Neutrophil (primary cell): ENCODE measurements at regions not wholly inside any gene's neighbourhood (a gene's known extent, or its start where the extent isn't known, plus 50 kb on each side); places are given as distances from the start of the nearest gene placed in this dataset.

Experiments used
- H3K27ac ChIP-seq: fragments of 200-600 bp; sonication (generic); 2 replicates; pipeline ENCODE4 v1.5.1; 2016; ENCODE audit warnings: mild to moderate bottlenecking, moderate library complexity
- H3K27me3 ChIP-seq: fragments of 200-600 bp; sonication (generic); 2 replicates; pipeline ENCODE4 v1.6.0; 2016; ENCODE audit warnings: mild to moderate bottlenecking
- H3K36me3 ChIP-seq: fragments of 200-600 bp; sonication (generic); 2 replicates; pipeline ENCODE4 v1.5.1; 2017
- H3K4me1 ChIP-seq, 2 experiments: fragments of 200-600 bp in 1 of 2; sonication (generic) in 1 of 2; 1 replicate in 1 of 2; 2 replicates in 1 of 2; pipeline versions ENCODE4 v1.5.1 to v1.6.1; 2013 to 2016; ENCODE audit warnings: low read depth in 1 of 2, low read length in 1 of 2, mild to moderate bottlenecking in 1 of 2, moderate library complexity in 1 of 2; ENCODE audit not compliant: control insufficient read depth in 1 of 2, insufficient read depth in 1 of 2
- H3K4me3 ChIP-seq, 2 experiments: fragments of 200-600 bp in 1 of 2; sonication (generic) in 1 of 2; 1 replicate in 1 of 2; 2 replicates in 1 of 2; pipeline ENCODE4 v1.5.1; 2013 to 2016; ENCODE audit warnings: low read depth in 1 of 2, low read length in 1 of 2, mild to moderate bottlenecking in 1 of 2, moderate library complexity in 1 of 2
- H3K9me3 ChIP-seq: fragments of 200-600 bp; sonication (generic); 2 replicates; pipeline ENCODE4 v1.5.1; 2016
- CTCF ChIP-seq: fragments of 200-600 bp; sonication (generic); IDR thresholded peaks from 2 replicates; pipeline ENCODE4 v1.5.1; 2016; ENCODE audit warnings: antibody characterized with exemption

- Histone ChIP-seq H3K36me3 (no peaks in the 10 kb centered on the region), H3K27me3 (peaks cover 32% of the 10 kb centered on the region), H3K9me3 (no peaks in the 10 kb centered on the region), H3K4me3 (no peak overlapping the region), H3K27ac (no peak overlapping the region), H3K4me1 (no peaks in the 10 kb centered on the region)
- no peak for TF ChIP-seq CTCF
Measured at GRCh38 chr11:70712471-70712870, 314.1 kb downstream of the CTTN start.

- Histone ChIP-seq H3K36me3 (no peaks in the 10 kb centered on the region), H3K9me3 (no peaks in the 10 kb centered on the region), H3K4me3 (no peak overlapping the region), H3K4me1 (no peaks in the 10 kb centered on the region), H3K27ac (no peak overlapping the region), H3K27me3 (peaks cover 40% of the 10 kb centered on the region)
- TF ChIP-seq CTCF = no peak
Measured at GRCh38 chr11:70713086-70713835, 314.9 kb downstream of the CTTN start.

GRCh38 chr11:70713988-70714665 is 315.8 kb downstream of the CTTN start:
- no peak overlapping the region for H3K27ac ChIP-seq
- no peaks in the 10 kb centered on the region for H3K9me3 ChIP-seq
- peaks cover 42% of the 10 kb centered on the region for H3K27me3 ChIP-seq
- no peak for TF ChIP-seq CTCF
- no peak overlapping the region for H3K4me3 ChIP-seq
- H3K4me1 ChIP-seq = no peaks in the 10 kb centered on the region
- H3K36me3 ChIP-seq = no peaks in the 10 kb centered on the region

GRCh38 chr11:70715166-70715951 is 317.0 kb downstream of the CTTN start:
- Histone ChIP-seq H3K27me3 (peaks cover 41% of the 10 kb centered on the region), H3K9me3 (no peaks in the 10 kb centered on the region), H3K27ac (no peak overlapping the region), H3K4me3 (no peak overlapping the region), H3K36me3 (no peaks in the 10 kb centered on the region), H3K4me1 (no peaks in the 10 kb centered on the region)
- TF ChIP-seq CTCF = no peak

- no peak for TF ChIP-seq CTCF
- H3K27ac ChIP-seq = no peak overlapping the region
- H3K36me3 ChIP-seq = no peaks in the 10 kb centered on the region
- H3K4me3 ChIP-seq = no peak overlapping the region
- peaks cover 32% of the 10 kb centered on the region for H3K27me3 ChIP-seq
- H3K4me1 ChIP-seq = no peaks in the 10 kb centered on the region
- H3K9me3 ChIP-seq = no peaks in the 10 kb centered on the region
Measured at GRCh38 chr11:70716216-70716615, 317.9 kb downstream of the CTTN start.
